ENCODE measurements at regions not wholly inside any gene's neighbourhood (a gene's known extent, or its start where the extent isn't known, plus 50 kb on each side); places are given as distances from the start of the nearest gene placed in this dataset.

DNA sequence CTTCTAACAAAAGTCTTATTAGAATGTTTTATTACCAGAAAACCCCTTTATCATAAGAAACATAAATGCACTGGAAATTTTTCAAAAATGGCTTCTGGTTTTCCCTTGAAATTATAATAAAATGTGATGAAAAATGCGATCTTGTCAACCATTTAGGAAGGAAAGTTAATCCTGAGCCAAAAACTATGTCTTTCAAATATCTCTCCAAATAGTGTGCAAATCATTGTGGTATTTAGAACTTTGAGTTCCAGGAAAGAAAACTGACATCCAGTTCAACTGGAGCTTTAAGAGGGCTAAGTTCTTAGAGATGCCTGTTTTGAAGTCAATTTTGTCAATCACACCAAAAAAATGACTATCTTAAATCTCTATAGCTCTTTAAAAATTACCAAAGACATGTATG lies 425.4 kb downstream of the DNAH5 start:
- intact Hi-C loops (cut with DNase I): no loop called here
- Histone ChIP-seq H3K36me3 (no peaks in the 10 kb centered on the region), H3K9me3 (no peaks in the 10 kb centered on the region), H3K27ac (replicated peaks in 1 of 4) (no peak overlapping the region), H3K4me1 (no peaks in the 10 kb centered on the region), H3K4me3 (no peak overlapping the region), H3K27me3 (no peaks in the 10 kb centered on the region)
- no peak for DNase-seq (ENCODE audit: extremely low spot score)
- TF ChIP-seq, protein P1, sequence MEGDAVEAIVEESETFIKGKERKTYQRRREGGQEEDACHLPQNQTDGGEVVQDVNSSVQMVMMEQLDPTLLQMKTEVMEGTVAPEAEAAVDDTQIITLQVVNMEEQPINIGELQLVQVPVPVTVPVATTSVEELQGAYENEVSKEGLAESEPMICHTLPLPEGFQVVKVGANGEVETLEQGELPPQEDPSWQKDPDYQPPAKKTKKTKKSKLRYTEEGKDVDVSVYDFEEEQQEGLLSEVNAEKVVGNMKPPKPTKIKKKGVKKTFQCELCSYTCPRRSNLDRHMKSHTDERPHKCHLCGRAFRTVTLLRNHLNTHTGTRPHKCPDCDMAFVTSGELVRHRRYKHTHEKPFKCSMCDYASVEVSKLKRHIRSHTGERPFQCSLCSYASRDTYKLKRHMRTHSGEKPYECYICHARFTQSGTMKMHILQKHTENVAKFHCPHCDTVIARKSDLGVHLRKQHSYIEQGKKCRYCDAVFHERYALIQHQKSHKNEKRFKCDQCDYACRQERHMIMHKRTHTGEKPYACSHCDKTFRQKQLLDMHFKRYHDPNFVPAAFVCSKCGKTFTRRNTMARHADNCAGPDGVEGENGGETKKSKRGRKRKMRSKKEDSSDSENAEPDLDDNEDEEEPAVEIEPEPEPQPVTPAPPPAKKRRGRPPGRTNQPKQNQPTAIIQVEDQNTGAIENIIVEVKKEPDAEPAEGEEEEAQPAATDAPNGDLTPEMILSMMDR (IDR thresholded peaks at IDR 0.05): no peak
- no peak for TF ChIP-seq POLR2A (IDR thresholded peaks at IDR 0.05; ENCODE audit: low read depth)
- no peak for TF ChIP-seq POLR2AphosphoS5 (IDR thresholded peaks at IDR 0.05)
- TF ChIP-seq EP300 (IDR thresholded peaks at IDR 0.05): no peak
- 83% methylated on average over 1 of the region's 1 CpG for WGBS

DNA sequence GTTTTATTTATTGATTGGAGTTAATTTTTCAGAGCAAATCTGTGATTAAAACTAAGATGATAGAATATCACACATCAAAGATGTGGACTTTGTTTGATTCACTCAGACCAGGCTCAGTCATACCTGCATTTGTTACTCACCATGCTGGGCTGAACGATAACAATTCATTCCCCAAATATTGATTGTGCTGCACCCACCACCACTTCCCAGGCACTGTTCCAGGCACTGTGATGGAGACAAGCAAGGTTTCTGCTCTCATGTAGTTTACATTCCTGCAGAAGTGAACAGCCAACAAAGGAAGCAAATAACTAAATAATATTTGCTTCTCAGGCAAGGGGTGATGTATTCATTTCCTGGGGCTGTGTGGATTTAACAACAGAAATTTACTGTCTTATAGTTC lies 428.3 kb downstream of the DNAH5 start:
- intact Hi-C loops (cut with DNase I): no loop called here
- TF ChIP-seq POLR2A (IDR thresholded peaks at IDR 0.05; ENCODE audit: low read depth): no peak
- no peak for DNase-seq (ENCODE audit: extremely low spot score)
- H3K27me3 ChIP-seq: no peaks in the 10 kb centered on the region
- 100% methylated on average over 1 of the region's 1 CpG for WGBS
- H3K36me3 ChIP-seq: no peaks in the 10 kb centered on the region
- no peak overlapping the region for H3K4me3 ChIP-seq
- no peaks in the 10 kb centered on the region for H3K9me3 ChIP-seq
- H3K27ac ChIP-seq (replicated peaks in 1 of 4): no peak overlapping the region
- H3K4me1 ChIP-seq: no peaks in the 10 kb centered on the region

- no peak overlapping the region for H3K4me3 ChIP-seq
- WGBS: 65% methylated on average over 2 of the region's 2 CpGs
- no peak overlapping the region for H3K27ac ChIP-seq (replicated peaks in 1 of 4)
- H3K36me3 ChIP-seq: no peaks in the 10 kb centered on the region
- TF ChIP-seq POLR2AphosphoS5 (IDR thresholded peaks at IDR 0.05) (no peak), EP300 (IDR thresholded peaks at IDR 0.05) (no peak), POLR2A (IDR thresholded peaks at IDR 0.05; ENCODE audit: low read depth) (no peak)
- TF ChIP-seq, protein P1 (IDR thresholded peaks at IDR 0.05): no peak
- H3K27me3 ChIP-seq: no peaks in the 10 kb centered on the region
- intact Hi-C loops (cut with DNase I): no loop called here
- no peak for DNase-seq (ENCODE audit: extremely low spot score)
- no peaks in the 10 kb centered on the region for H3K4me1 ChIP-seq
- no peaks in the 10 kb centered on the region for H3K9me3 ChIP-seq
These were observed 433.0 kb downstream of the DNAH5 start for GRCh38 chr5:13511442-13511841.

GRCh38 chr5:13510616-13511015 lies 433.9 kb downstream of the DNAH5 start:
- Histone ChIP-seq H3K27ac (replicated peaks in 1 of 4) (no peak overlapping the region), H3K4me3 (no peak overlapping the region), H3K27me3 (no peaks in the 10 kb centered on the region), H3K36me3 (no peaks in the 10 kb centered on the region), H3K9me3 (no peaks in the 10 kb centered on the region), H3K4me1 (no peaks in the 10 kb centered on the region)
- no peak for DNase-seq (ENCODE audit: extremely low spot score)
- WGBS: 58% methylated on average over 4 of the region's 4 CpGs
- intact Hi-C loops (cut with DNase I): no loop called here
- no peak for TF ChIP-seq POLR2AphosphoS5 (IDR thresholded peaks at IDR 0.05)
- no peak for TF ChIP-seq POLR2A (IDR thresholded peaks at IDR 0.05; ENCODE audit: low read depth)
- TF ChIP-seq EP300 (IDR thresholded peaks at IDR 0.05): no peak
- TF ChIP-seq, protein P1 (IDR thresholded peaks at IDR 0.05): no peak

- TF ChIP-seq POLR2A (IDR thresholded peaks at IDR 0.05; ENCODE audit: low read depth) (no peak), POLR2AphosphoS5 (IDR thresholded peaks at IDR 0.05) (no peak), EP300 (IDR thresholded peaks at IDR 0.05) (no peak)
- TF ChIP-seq, protein P1 (IDR thresholded peaks at IDR 0.05): no peak
- intact Hi-C loops (cut with DNase I): no loop called here
- WGBS: 77% methylated on average over 2 of the region's 2 CpGs
These were observed 435.9 kb downstream of the DNAH5 start for GRCh38 chr5:13508559-13508958.

More at GRCh38 chr5:13508559-13508958, 435.9 kb downstream of the DNAH5 start:
- DNase-seq (ENCODE audit: extremely low spot score): no peak
- no peak overlapping the region for H3K4me3 ChIP-seq
- no peak overlapping the region for H3K27ac ChIP-seq (replicated peaks in 1 of 4)
- no peaks in the 10 kb centered on the region for H3K27me3 ChIP-seq
- H3K36me3 ChIP-seq: no peaks in the 10 kb centered on the region
- H3K4me1 ChIP-seq: no peaks in the 10 kb centered on the region
- H3K9me3 ChIP-seq: no peaks in the 10 kb centered on the region

All from esophagus muscularis mucosa (tissue), 4 donors.